Daoy (cell line): ENCODE measurements at regions not wholly inside any gene's neighbourhood (a gene's known extent, or its start where the extent isn't known, plus 50 kb on each side); places are given as distances from the start of the nearest gene placed in this dataset.

ENCODE experiments used
- DNase-seq: peaks from one replicate; pipeline ENCODE4 v3.0.0-alpha.2; 2015; ENCODE audit warnings: low read depth

DNA sequence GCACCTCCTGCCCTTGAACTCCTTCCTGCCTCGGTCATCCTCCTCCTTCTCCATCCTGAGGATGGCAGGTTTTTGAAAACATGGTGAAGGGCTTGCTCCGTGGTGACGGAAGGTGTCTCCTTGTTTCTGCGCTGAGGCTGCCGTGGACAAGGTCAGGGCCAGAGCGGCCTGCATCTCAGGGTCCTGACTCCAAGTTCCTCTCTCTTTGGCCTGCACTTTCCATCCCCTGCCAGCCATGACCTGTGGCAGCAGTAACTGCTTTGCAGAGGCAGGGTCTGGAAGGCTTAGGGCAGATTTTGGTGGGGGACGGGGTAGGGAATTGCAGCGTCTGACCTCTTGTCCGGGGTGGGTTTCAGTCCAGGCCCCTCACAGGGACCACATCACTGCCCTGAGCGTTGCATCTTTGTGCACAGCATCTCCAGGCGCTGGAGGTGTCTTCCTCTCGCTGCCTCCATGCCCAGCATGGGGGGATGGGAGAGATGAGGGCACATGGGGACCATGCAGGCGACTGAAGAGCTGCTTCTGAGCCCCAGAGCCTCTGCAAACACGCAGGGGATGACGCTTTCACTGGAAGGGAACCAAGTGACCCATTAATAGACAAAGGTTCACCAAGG is 216.8 kb downstream of the TEX29 start:
- no peak for DNase-seq

DNA sequence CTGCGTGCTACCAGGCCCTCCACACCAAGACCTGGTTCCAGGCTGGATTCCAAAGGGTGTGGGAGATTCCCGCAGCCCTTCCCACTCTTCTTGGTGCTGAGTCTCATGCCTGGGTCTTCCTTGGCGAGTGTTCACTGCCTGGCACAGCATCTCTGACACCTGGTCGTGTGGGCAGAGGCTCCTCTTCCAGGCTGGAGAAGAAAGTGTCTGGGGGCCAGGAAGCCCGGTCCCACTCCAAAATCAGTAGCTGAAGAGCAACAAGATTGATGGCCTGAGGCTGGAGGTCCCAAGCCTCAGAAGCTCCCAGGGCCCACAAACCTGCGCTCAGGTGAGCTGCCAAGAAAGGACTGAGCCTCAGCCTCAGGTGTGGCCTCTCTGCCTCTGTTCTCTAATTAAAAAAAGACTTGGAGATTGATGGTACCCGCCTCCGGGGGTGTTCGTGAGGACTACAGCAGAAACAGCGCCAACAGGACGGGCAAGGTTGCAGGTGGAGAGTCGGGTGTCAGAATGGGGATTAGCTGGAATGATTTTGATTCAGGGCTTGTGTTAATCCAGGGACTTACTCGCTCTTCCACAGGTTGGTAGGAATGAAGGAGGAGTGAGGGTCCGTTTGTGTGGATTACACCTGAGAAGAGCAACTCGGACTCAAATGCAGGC is 217.5 kb downstream of the TEX29 start:
- no peak for DNase-seq

DNA sequence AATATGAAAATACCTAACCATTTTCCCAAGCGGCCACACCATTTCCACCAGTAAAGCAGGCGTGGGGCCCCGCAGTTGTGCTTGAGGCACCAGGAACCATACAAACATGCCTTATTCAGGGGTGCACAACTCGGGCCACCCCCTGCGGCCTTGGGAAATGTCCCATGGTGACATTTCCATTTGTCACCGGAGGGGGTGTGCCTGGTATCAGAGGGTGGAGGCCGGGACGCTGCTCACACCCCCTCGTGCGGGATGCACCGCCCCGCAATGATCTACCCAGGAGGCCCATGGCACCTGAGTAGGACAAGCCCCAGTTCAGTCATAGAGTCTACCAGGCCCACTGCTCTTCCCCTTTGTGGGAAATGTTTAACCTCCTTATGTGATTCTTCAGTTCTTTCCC is 218.8 kb downstream of the TEX29 start:
- no peak for DNase-seq

GRCh38 chr13:111539791-111540446 is 219.5 kb downstream of the TEX29 start:
- no peak for DNase-seq

- no peak for DNase-seq
Observed at GRCh38 chr13:111540486-111540885, 220.0 kb downstream of the TEX29 start.

GRCh38 chr13:111541345-111541744 is 220.9 kb downstream of the TEX29 start:
- DNase-seq = no peak

DNA sequence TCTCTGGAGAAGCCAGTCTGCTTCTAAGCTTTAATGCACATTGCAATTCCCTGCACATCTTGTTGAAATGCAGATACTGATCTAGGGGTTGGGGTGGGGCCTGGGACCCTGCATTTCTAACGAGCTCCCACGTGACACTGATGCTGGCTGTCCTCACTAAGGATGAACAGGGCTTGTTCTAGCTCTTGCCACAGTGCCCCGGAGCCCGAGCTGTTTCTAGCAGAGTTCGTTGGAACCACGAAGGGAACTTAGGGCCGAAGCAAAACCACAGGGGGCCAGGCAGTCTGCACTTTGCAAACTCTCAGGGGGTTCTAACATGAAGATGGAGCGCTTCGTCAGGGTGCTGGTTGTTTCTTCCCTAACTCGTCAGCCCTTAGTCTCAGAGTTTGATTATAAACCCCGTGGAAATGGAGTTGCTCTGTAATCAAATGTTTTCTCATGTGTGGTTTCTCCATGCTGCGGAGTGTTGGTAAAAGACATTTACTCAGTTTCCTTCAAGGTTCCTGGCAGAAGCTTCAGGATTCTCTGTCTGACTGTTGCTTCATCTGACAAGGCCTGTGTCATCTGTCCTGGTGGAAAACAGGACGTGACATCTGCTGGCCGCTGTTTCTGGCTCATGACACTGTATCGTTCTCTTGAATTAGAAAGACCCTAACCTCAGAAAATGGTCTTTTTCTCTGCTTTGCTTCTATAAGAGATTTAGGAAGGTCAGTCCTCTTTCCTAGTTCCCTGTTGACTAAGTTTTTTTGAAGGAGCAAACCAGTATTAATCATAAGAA is 221.5 kb downstream of the TEX29 start:
- no peak for DNase-seq

- DNase-seq = no peak
Observed at GRCh38 chr13:111542530-111543341, 222.3 kb downstream of the TEX29 start.

GRCh38 chr13:111546921-111547675 is 226.7 kb downstream of the TEX29 start:
- no peak for DNase-seq

- DNase-seq = no peak
Observed at GRCh38 chr13:111547726-111548273, 227.4 kb downstream of the TEX29 start.

GRCh38 chr13:111548301-111548700 is 227.9 kb downstream of the TEX29 start:
- DNase-seq = no peak

GRCh38 chr13:111548805-111549204 is 228.4 kb downstream of the TEX29 start:
- DNase-seq = no peak

DNA sequence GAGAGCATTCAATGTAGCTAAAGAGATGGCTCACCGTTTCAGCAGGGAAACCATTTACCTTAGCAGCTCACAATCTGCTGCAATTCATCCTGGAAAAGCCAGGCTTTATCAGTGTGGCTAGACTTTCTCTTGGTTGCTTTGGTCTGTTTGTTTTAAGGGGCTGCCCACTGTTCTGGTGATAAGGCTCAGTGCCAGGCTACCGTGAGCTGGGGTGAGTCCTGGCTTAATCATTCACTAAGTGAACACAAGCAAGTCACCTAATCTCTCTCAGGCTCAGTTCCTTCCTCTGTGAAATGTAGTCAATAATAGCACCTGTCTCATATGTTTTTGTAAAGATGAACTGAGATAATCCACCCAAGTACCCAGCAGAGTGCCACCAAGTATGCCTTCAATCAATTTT is 229.0 kb downstream of the TEX29 start:
- no peak for DNase-seq

GRCh38 chr13:111550062-111550461 is 229.6 kb downstream of the TEX29 start:
- DNase-seq = no peak

DNA sequence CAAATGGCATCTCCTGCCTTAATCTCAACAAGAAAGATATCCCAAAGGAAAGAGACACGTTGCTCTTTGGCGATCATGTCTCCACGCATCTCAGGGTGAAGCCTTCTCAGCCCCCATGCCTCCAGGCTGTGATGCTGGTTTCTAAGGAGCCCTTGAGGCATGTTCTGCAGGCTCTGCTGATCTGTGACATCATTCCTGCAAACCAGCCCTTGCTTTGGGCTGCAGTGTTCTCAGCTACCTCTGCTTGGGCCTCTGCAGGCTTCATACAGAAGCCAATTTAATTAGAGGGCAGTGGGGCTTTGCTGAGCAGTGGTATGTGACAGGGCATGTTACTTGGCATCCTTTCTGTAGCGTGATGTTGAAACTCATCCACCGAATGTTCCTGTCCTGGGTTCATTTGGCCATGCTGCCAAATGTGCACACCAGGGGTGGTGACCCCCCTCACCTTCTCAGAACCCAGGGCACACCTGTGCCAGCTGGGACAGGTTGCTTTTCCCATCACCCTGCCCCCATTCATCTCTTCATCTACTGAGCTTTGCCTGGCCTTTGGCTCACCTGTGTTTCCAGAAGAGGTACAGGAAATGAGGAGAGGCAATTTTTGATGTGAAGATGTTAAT is 230.9 kb downstream of the TEX29 start:
- DNase-seq = no peak

GRCh38 chr13:111552891-111553655 is 232.6 kb downstream of the TEX29 start:
- DNase-seq = no peak

GRCh38 chr13:111554539-111555267 is 234.3 kb downstream of the TEX29 start:
- no peak for DNase-seq

- no peak for DNase-seq
Observed at GRCh38 chr13:111555268-111555808, 234.9 kb downstream of the TEX29 start.
